GM18498 (cell line): ENCODE measurements at regions not wholly inside any gene's neighbourhood (a gene's known extent, or its start where the extent isn't known, plus 50 kb on each side); places are given as distances from the start of the nearest gene placed in this dataset.

ENCODE experiments used
- ATAC-seq: cut with Tn5 transposase; IDR thresholded peaks from one replicate; pipeline ENCODE4 v1.9.1; 2021; ENCODE audit warnings: mild to moderate bottlenecking, moderate library complexity; ENCODE audit not compliant: unreplicated experiment

- ATAC-seq: no peak
Measured at GRCh38 chr1:232112076-232112475, 485.5 kb downstream of the DISC1 start.

DNA sequence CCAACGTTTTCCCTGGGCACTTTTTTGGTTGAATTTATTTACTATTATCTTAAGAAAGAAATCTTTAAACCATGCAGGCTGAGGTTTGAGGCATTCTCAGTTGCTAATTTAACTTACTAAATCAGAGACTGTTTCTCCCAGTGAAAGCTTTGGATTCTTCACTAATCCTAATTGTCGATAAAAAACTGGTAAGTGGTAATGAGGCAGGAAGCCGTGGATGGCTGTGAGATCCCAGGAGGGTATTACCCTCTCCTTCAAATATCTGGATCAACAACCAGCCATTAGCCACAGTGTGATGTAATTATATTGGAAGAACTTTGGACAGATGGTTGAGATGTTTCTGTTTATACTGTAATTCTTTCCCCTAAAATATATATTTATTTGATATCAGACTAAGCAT is 485.0 kb downstream of the DISC1 start:
- no peak for ATAC-seq

- no peak for ATAC-seq
Measured at GRCh38 chr1:232110281-232111090, 483.9 kb downstream of the DISC1 start.

- no peak for ATAC-seq
Measured at GRCh38 chr1:232109391-232109790, 482.8 kb downstream of the DISC1 start.

DNA sequence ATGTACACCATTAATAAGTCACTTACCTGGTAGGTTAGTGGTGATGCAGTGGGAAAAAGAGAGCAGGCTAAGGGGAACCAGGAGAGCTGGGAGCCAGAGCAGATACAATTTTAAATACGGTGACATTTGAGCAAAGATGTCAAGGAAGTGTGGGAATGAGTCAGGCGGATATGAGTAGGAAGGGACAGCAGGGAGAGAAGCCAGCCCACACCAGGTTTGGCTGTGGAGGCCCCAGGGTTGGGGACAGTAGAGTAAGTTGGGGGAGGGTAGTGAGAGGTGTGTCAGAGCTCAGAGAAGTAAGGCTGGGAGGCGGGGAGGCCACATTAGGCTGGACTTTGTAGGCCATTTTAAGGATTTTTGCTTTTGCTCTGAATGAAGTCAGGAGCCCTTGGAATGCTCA is 482.0 kb downstream of the DISC1 start:
- ATAC-seq: no peak

DNA sequence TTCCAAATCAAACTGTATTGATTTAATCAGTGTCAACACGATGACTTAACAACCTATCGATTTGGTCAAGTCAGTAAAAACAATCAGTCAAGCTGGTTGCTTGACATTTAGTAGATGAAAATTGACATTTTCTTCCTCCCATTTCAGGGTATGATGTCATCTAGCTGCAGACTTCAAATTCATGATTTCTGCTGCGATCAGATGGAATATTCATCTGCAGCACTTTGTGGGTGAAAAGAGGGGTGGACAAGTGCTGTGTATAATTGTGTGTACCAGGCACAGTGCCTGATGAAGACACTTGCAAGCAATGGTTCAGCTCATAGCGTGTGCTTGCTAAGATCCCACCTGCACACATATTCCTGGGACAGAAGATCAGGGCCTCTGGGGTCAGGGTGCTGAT is 479.8 kb downstream of the DISC1 start:
- ATAC-seq: no peak

- ATAC-seq: no peak
Measured at GRCh38 chr1:232105561-232105960, 479.0 kb downstream of the DISC1 start.

DNA sequence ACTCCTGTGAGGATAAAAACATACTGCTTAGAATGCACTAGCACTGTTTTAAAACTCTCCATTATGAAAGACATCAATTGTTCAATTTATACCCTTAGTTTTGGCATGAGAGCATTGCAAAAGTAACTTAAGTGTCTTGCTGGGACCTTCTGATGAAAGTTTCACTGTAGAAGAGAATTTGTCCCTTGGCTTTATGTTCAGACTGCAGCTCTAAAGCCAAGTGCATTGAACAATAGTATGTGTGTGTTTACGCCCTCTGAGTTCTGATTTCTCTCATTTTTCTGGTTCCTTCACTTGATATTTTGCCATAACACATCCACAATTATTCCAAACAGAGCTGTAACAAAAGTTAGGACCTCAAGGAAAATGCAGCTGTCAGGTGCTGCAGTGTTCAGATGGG is 474.6 kb downstream of the DISC1 start:
- no peak for ATAC-seq

DNA sequence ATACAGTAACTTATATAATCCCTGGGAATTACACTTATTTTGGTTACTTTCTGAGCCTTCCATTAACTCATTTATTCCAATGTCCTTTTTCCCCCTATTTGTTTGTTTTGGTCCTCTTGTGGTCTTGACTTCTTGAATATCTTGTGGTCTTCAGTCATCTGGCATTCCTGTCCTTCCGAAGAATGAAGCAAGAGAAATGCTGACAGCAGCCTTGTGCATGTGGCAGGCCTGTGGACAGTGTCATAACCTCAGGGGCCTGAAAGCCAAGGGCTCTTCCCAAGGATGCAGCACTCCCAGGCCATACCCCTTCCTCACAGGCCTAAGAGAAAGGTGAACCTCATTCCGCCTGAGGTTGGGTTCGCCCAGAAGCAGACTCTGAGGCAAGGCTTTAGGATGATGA is 470.2 kb downstream of the DISC1 start:
- no peak for ATAC-seq
